ENCODE measurements at regions not wholly inside any gene's neighbourhood (a gene's known extent, or its start where the extent isn't known, plus 50 kb on each side); places are given as distances from the start of the nearest gene placed in this dataset.

DNA sequence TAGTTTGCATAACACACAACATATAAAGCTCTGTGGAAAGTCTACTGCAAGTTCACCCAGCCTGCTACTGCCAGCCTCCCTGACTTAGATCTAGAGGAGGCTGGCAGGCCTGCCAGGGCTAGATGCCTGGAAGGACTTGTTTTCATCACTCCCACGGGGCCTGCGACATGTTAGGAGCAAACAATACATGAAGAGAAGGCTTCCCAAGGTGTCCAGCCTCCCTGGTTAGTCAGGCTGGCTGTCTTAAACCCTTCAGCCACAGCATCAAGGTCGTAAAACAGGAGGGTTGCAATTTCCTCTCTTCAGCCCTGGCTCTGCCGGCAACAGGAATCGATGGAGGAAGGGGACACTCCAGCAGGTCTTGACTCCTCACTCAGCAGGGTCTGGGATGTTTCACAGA lies 104.5 kb downstream of the NGF start:
- DNase-seq (ENCODE audit: low read depth, low spot score), result no peak

DNA sequence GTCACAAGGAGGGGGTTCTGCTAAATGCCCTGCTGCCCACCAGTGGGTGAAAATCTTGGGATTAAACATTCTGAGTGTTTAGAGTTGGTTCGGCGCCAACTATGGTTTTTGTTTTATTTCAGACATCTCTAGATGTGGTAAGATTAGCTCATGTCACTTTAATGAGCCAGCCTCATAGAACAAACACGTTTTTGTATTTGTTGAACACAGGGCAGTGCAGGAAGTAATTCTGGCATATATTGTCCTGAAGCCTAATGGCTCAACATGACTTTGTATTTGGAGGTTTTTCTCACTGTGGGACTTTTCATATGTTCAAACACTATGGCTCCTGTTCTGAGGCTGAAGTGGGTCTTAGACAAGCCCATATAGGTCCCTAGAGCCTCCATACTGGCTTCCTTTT lies 107.8 kb downstream of the NGF start:
- DNase-seq (ENCODE audit: low read depth, low spot score), result peak; percentile 41

DNA sequence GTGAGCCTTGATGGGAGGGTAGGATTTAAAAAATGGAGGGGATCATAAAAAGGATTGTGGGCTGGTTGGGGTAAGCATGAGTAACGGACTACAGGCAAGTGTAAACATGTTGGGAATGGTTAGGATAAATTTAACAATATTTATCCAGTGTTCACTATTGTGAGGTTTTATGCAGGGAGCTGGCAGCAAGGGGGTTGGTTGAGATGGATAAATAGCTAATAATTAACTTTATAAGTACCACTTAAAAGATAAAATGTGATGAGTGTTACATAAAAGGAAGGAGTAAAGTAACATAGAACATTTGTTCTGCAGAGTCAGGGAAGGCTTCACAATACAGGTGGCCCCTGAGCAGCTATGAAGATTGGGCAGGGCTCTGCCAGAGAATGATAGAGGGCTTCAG lies 109.0 kb downstream of the NGF start:
- DNase-seq (ENCODE audit: low read depth, low spot score), result no peak

DNA sequence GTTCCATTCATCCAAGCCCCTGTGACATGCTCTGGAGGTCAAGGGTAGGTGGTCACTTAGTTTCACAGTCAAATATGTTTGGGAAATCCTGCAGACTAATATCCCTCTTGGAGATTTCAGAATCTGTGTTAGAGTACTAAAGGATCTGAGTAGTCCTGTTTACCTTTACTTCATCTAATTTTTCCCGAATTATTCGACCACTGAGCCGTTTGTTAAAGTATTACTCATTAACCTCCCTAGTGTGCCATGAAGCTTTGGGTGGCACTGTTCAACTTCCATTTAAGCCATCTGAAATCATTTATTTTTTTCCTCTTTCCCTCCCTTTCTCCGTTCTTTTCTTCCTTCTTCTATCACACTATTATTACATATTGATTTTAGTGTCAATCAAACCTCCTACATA lies 109.9 kb downstream of the NGF start:
- no peak for DNase-seq (ENCODE audit: low read depth, low spot score)

DNA sequence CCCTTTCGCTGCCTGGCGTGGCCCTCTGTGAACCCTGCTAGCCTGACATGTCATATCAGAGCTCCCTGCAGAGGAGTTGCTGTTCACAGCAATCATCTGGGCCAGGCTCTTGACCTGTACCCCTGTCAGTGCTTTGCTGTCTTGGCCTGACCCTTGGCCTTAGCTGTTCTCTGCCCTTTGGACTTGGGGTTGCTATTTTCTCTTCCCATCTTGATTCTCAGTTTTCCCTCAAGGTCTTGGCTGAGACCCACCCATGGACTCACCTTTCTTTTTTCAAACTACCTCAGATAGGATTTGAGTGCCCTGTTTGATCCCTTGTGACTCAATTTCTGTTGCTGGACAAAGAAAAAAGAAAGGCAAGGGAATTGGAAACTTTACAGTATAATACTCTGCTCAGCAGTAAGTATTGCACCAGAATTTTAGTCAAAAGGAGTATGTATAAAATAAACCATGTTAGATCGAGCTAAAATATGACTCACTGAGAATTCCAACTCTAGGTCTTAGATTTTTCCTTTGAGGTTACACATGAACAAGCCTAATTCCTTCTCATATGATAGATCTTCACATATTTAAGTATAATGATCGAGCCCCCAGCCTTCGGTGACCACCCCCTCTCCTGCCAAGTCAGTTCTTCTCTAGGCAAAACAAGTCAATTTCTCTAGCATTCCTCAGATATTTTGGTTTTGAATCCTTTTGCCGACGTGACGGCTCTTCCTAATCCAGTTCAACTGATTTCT lies 110.5 kb downstream of the NGF start:
- peak; percentile 44 for DNase-seq (ENCODE audit: low read depth, low spot score)

DNA sequence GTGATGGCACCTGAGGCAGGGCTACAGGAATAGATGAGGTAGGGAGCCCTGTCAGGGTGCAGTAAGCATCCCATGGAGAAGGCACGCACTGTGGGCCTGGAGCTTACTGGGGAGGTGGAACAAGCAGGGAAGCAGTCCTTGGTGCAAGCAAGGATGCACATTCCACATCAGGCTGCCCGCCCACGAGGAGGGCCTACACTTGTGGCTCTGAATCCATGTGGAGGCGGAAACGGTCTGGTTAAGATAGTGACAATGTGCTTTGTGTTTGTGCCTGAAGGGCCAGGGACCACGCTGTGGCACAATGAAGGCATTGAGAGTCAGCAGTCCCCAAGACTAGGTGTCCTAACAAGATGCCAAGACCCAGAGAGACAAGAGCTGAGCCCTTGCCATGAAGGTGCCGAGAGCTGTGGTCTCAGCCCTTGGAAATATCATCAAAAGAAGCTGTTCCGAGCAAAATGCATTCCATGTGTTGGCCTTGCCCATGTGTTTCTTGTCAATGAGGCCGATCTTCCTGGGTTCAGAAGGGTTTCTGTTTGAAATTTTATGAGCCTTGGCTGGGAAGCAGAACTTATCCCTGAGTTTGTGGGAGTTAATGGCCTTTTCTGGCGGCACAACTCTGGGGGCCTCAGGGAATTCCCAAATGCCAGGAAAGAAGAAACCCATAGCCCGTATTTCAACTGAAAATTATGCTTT lies 111.9 kb downstream of the NGF start:
- DNase-seq (ENCODE audit: low read depth, low spot score), result no peak

DNA sequence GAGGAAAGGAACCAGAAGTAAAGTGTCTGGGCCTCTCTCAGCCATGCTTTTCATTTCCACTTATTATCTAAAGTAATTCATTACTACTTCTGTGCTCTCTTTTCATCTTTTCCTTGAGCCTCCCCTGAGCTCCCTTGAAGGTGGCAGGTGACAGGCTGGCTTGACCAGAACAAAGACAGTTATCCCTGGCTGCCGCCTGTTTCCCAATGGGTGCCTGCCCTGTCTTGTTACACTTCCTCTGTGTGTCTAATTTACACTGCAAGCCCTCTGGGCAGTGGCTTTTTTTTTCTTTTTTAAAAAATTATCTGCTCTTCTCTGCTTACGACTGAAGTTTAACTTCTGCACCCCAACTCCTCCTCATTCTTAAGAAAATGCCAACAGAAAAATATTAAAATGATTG lies 113.4 kb downstream of the NGF start:
- no peak for DNase-seq (ENCODE audit: low read depth, low spot score)

DNA sequence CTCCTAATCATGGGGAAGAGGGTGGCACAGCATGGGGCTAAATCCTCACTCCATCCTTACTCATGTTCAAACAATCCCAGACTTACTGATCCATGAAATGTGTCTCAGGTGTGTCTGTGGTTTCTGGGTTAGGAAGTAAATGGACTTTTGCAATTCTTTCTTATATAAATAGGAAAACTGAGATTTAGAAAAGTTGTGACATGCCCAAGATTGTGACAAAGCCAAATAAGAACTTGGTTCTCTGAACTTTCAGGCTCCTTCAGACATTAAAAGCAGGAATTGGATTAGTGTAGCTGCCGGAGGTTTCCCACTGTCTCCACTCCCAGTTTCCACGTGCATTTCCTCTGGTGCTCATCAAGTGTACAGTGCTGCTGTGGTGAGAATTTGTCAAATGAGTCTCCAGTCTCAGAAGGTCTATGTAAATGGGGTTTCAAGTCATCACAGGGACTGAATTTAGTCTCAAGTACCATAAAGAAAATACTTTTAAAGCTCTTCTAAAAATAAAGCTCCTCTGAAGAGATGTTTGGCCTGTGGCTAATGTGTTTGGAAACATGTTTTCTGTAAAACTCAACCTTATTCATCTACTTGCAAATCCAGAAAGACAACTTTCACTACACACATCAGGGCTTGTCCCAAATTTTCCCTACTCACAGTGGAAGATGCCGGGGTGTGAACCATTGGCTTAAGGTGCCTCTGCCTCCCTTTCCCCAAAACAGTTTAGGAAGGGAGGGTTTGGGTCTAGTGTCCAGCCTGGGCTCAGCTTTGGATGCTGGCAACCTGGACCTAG lies 115.2 kb downstream of the NGF start:
- DNase-seq (ENCODE audit: low read depth, low spot score), result peak; percentile 15

DNA sequence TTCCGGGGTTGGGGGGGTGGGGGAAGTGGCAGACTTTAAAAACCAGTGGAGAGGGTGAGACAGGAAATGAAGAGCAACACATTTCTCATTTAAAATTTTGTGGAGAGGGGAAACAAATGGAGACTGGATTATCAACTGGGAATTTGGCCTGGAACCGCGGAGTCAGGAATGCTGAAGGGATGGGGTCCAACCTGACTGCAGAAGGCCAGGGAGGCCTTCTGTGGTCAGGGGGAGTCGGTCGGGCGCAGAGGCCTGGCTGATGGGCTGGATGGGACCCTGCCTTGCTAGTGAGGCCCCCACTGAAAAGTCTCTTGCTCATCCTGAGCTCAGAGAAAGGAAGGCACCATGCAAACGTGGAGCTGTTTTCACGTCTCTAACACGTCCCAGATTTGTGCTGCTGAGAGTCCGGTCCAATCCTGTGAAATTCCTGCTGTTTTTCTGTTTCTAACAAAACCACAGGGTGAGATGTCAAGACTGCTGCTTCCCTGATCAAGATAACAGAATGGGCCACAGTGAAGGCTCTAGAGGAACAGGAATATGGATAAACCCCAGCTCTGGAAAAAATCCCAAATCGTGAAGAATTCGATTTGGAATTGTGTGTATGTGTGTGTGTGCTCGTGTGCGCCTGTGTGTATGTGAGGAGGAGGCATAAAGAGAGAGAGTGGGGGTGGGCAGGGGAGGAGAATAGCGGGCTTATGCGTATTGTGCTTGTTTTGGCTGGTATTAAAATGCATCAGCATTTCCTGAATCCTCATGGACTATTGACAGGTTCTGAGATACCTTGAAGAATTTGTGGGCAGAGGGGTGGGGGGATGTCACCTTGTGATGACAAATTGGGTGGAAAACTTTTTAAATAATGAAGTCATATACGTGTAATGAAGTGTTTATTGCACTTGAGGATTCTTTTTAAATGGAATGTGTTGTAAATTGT lies 117.4 kb downstream of the NGF start:
- DNase-seq (ENCODE audit: low read depth, low spot score), result no peak

DNA sequence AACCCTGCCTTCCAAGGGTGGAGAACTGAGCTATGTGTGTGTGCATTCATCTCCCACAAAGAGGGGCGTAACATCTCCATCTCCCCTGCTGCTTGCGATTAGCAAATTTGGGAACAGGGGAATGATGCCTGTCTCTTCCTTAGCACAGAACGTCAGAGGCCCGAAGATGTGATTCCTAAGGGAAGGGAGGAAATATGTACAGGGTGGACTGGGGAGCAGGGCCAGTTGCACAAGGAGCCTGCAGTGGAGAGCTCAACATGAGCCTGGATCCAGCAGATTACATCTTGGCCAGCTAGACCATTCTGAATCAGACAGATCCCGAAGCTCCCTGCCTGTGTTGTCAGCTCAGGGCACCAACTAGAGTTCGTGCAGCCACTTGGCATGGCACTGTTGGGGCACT lies 118.1 kb downstream of the NGF start:
- DNase-seq (ENCODE audit: low read depth, low spot score), result no peak

DNA sequence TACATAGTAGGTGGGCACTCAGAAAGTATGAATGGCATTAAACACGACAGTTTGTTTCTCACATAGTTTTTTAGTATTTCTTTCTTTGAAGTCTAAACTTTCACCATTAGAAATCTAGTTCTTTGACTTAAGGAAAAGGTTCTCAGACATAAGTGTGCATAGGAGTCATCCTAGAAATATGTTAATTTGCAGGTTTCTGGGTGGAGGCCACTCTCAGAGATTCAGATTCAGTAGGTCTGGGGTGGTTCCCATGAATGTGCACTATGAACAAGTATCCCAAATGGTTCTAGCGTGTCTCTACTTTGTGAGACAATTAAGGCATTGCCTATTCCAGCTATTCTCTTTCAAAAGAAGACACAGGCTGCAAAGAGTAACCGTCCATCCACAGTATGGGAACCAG lies 119.3 kb downstream of the NGF start:
- no peak for DNase-seq (ENCODE audit: low read depth, low spot score)

DNA sequence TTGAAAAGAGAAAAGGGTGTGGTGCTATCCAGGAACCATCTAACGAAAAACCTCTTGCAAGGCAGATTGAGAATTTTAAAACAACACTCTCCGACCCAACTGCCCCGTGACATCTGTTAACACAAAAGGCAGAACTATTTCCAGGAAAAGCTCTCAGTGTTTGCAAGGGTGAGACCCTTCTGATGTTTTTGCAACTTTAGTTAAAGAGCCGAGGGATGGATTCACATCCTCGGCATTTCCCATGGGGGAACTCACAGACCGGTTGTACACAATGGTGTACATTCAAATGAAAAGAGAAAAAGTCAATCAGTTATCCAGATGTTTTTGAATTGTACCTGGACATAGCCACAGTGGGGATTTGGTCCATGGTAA lies 120.0 kb downstream of the NGF start:
- DNase-seq (ENCODE audit: low read depth, low spot score), result no peak

DNA sequence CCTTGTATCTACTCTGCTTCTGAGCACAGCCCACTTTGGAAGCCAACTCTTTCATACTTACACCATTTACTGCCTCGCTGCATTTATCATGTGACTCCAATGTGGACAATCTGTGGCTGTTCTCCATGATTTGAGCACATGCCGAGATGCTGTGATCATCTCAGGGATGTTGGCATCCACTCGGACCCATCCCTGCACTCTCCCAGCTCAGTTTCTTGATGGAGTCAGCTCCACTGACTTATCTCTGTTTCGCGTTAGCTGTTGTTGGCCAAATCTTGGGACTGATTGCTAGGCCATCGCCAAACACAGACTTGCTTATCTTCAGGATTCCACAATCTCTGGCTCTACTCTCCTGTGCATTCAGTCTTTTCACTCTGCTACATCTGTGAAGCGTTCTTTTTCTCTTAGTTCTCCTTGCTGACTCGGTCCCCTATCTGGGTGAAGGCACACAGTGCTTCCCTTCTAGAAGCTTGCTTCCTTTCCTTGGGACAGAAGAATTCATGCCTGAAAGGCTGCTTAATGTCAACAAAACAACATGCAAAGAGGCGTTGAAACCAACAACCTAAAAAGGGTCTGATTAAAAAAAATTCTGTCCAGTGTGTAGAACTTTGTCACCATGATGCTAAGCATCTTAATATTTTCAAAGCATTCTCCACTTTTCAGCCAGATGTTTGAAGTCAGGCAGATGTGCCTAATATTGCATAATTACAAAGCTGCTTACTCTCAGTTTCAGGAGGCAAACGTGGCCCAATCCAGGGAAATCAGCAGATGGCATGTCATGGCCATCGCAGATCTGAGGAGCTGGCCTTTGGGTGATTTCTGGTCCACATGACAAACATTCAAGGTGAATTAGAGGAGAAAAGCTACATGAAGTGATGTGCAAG lies 120.7 kb downstream of the NGF start:
- no peak for DNase-seq (ENCODE audit: low read depth, low spot score)

DNA sequence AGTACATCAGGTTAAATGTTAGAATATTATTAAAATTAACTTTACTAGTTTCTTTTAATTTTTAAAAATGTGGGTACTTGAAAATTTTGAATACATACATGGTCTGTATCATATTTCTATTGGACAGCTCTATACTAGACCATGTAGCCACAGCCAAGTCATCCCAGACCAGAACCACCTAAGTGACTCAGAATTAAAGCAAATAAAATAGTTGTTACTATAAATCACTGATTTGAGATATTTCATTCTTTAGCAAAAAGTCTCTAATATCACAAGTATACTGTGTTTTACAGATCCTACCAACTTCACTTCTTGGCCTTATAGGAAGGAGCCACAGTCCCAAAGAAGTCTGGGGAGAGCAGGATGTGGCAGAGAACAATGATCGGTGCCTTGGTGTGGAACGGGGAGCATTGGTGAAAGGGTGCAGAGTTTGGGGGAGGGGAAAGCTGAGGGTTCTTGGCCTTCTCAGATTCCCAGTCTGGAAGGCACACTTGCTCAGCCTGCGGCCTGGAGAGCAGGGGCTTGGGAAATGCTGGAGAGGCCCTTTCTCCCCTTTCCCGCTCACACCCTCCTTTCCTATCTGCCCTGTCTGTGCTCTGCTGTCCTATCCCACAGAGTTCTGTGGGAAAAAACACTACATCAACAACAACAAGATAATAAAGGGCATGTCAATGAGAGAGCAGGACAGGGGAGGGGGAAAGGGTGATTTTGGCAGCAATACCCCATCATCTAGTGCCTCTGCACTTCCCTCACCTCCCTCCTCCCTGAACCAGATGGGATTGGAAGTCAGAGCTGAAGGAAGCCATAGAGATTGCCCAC lies 122.1 kb downstream of the NGF start:
- no peak for DNase-seq (ENCODE audit: low read depth, low spot score)

DNA sequence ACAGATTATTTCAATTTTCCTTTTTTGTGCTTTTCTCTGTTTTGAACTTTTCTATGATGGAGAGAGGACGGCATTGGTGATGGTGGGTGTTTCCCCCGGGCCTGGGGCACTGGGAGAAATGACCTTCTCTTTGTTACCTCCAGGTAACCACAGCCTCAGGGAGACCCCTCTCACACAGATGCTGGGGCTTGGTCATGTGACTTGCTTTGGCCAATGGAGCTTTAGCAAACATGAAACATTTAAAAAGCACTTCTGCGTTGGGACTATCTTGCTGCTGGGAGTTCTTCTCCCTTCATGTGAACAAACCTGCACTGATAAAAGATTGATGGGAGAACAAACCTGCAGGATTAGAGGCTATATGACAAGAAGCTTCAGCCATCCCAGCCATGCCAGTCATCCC lies 122.9 kb downstream of the NGF start:
- DNase-seq (ENCODE audit: low read depth, low spot score), result no peak

DNA sequence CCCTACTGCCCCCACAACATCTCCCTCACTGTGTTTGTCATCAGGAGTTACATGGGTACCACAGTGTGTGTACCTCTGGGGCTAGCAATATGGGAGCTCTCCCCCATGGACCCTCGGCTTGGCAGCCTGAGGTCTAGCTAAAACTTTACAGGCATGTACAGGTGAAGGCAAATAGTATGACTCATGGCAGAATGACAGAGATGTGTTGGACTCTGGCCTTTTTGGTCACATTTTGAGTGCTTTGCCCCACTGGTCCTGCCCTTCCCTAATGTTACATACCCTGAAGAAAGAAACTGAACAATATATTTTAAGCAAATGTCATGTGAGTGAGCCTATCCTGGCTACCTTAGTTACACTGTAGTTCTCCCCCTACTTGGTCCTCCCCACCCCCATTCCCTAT lies 124.0 kb downstream of the NGF start:
- no peak for DNase-seq (ENCODE audit: low read depth, low spot score)

DNA sequence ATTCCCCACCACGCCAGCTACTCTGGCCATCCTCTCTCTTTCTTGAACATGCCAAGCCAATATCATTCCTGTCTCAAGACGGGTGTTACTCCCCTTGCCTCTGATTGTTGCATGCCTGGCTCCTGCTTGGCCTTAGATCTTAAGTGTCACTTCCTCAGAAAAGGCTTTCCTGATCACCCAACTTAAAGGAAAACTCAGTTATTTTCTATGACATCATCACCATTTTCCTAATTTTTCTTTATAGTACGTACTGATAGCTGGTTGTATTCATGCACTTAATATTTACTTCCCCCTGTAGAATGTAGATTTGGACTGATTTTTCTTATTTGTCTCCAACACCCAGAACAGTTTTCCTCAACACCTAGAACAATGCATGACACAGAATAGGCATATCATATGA lies 123.8 kb upstream of the TSPAN2 start:
- no peak for DNase-seq (ENCODE audit: low read depth, low spot score)

DNA sequence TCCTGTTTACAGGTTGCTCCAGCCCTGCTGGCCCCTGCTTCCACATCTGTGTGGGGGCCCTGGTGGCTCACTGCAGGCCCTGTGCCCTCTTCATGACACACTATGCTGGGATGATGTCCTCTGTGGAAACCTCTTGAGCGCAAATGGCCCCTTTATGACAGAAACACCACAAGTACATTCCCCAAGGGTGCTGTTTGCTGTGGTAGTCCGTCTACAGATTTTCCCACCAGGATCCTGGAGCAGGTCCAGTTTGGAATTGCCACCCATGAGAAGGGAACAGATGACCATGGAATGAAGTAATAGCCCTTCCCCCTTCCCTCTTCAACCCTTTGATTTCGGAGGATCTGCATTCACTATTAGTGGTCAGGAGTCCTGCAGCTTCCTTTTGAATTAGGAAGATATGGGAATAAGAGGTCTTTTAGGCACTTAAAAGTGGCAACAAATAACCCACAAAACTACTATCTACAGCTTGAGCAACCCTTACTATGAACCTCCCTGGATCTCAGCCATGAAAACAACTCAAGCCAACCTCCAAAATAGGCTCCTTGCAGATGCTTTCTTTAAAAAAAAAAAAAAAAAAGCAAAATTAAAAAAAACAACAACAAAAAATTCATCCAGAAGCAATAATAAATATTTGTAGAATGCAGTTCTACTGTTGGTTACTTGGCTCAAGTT lies 121.9 kb upstream of the TSPAN2 start:
- DNase-seq (ENCODE audit: low read depth, low spot score), result no peak

DNA sequence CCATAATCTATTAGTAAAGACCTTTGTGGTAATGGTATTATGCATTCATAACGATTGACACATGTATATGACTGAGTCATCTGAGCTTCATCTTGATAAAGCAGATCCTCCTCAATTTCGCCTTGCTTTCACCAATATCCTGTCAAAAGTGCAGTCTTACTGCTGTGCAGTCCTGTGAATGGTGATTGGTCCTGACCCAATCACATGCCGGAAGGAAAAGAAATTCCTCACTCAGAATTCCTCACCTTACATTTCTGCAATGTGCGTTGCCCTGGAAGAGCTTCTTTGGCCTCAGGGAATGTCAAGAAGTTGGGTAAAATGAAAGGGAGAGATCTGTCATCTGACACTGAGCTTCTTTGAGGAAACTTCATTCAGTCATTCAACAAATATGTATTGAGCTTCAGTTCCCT lies 121.0 kb upstream of the TSPAN2 start:
- DNase-seq (ENCODE audit: low read depth, low spot score), result no peak

Data from astrocyte of the hippocampus (primary cell).